Liver (tissue), 8 donors: ENCODE measurements at regions not wholly inside any gene's neighbourhood (a gene's known extent, or its start where the extent isn't known, plus 50 kb on each side); places are given as distances from the start of the nearest gene placed in this dataset.

ENCODE experiments used
- DNase-seq: peaks from one replicate; pipeline ENCODE4 v3.0.0-alpha.2; 2017; ENCODE audit warnings: low spot score
- H3K27ac ChIP-seq, 2 donors: one replicate each; pipeline ENCODE4 v1.7.0; 2013; ENCODE audit warnings: inconsistent platforms in 2 of 2, low read length in 2 of 2, control low read depth in 1 of 2, low read depth in 1 of 2, mild to moderate bottlenecking in 1 of 2
- H3K27me3 ChIP-seq, 4 donors: one replicate each; pipeline versions ENCODE4 v1.6.1 to v1.7.0; 2013; ENCODE audit warnings: low read length in 3 of 4, inconsistent platforms in 1 of 4, mild to moderate bottlenecking in 1 of 4, moderate library complexity in 1 of 4; ENCODE audit not compliant: control insufficient read depth in 4 of 4, insufficient read depth in 4 of 4
- H3K36me3 ChIP-seq, 4 donors: one replicate each; pipeline versions ENCODE4 v1.6.1 to v1.7.0; 2013; ENCODE audit warnings: low read length in 3 of 4, mild to moderate bottlenecking in 3 of 4, low read depth in 1 of 4, moderate library complexity in 1 of 4; ENCODE audit not compliant: control insufficient read depth in 4 of 4, insufficient read depth in 3 of 4
- H3K4me1 ChIP-seq, 4 donors: one replicate each; pipeline versions ENCODE4 v1.6.1 to v1.7.0; 2013; ENCODE audit warnings: low read length in 3 of 4, mild to moderate bottlenecking in 3 of 4, moderate library complexity in 1 of 4; ENCODE audit not compliant: control insufficient read depth in 4 of 4, insufficient read depth in 4 of 4
- H3K4me3 ChIP-seq, 3 donors: one replicate each; pipeline versions ENCODE4 v1.6.1 to v1.7.0; 2013; ENCODE audit warnings: low read length in 3 of 3, control low read depth in 1 of 3, low read depth in 1 of 3, mild to moderate bottlenecking in 1 of 3
- H3K9ac ChIP-seq, 2 donors: one replicate each; pipeline ENCODE4 v1.7.0; 2013; ENCODE audit warnings: low read length in 2 of 2, mild to moderate bottlenecking in 2 of 2, moderate library complexity in 2 of 2, control low read depth in 1 of 2, low read depth in 1 of 2
- H3K9me3 ChIP-seq, 4 donors: one replicate each; pipeline versions ENCODE4 v1.6.1 to v1.7.0; 2013; ENCODE audit warnings: low read length in 3 of 4; ENCODE audit not compliant: control insufficient read depth in 4 of 4
- CTCF ChIP-seq: fragments of 150-350 bp; IDR thresholded peaks from 2 replicates; pipeline ENCODE4 v1.5.1; 2017; ENCODE audit warnings: improper control_type of control experiment, low read depth, low read length; ENCODE audit not compliant: missing input control
- EGR1 ChIP-seq, 2 donors: IDR thresholded peaks; 2 replicates each; pipeline ENCODE4 v1.6.1; 2016 to 2018; ENCODE audit warnings: antibody characterized with exemption in 2 of 2, low read depth in 2 of 2
- FOXA1 ChIP-seq: IDR thresholded peaks from 2 replicates; pipeline ENCODE4 v1.6.1; 2016; ENCODE audit warnings: antibody characterized with exemption
- FOXA2 ChIP-seq: IDR thresholded peaks from 2 replicates; pipeline ENCODE4 v1.6.1; 2016; ENCODE audit warnings: antibody characterized with exemption
- GABPA ChIP-seq, 2 donors: IDR thresholded peaks in 1 of 2; conservative IDR thresholded peaks in 1 of 2; 2 replicates each; pipeline ENCODE4 v1.6.1; 2016; ENCODE audit warnings: antibody characterized with exemption in 2 of 2, mild to moderate bottlenecking in 1 of 2, moderate library complexity in 1 of 2
- HNF4A ChIP-seq, 2 donors: conservative IDR thresholded peaks; 2 replicates each; pipeline ENCODE4 v1.6.1; 2016; ENCODE audit warnings: antibody characterized with exemption in 2 of 2, mild to moderate bottlenecking in 2 of 2
- HNF4G ChIP-seq: IDR thresholded peaks from 2 replicates; pipeline ENCODE4 v1.6.1; 2016; ENCODE audit warnings: antibody characterized with exemption
- JUND ChIP-seq, 2 donors: IDR thresholded peaks; 2 replicates each; pipeline ENCODE4 v1.6.1; 2016; ENCODE audit warnings: antibody characterized with exemption in 2 of 2
- MAX ChIP-seq: IDR thresholded peaks from 2 replicates; pipeline ENCODE4 v1.6.1; 2016; ENCODE audit warnings: antibody characterized with exemption
- NR2F2 ChIP-seq: IDR thresholded peaks from 2 replicates; pipeline ENCODE4 v1.6.1; 2016; ENCODE audit warnings: antibody characterized with exemption
- RAD21 ChIP-seq, 2 donors: IDR thresholded peaks; 2 replicates each; pipeline ENCODE4 v1.6.1; 2016; ENCODE audit warnings: antibody characterized with exemption in 2 of 2, mild to moderate bottlenecking in 2 of 2
- RXRA ChIP-seq, 2 donors: IDR thresholded peaks; 2 replicates each; pipeline ENCODE4 v1.6.1; 2017 to 2018; ENCODE audit warnings: antibody characterized with exemption in 2 of 2, mild to moderate bottlenecking in 1 of 2
- SP1 ChIP-seq: IDR thresholded peaks from 2 replicates; pipeline ENCODE4 v1.6.1; 2018; ENCODE audit warnings: antibody characterized with exemption, mild to moderate bottlenecking
- TAF1 ChIP-seq: conservative IDR thresholded peaks from 2 replicates; pipeline ENCODE4 v1.6.1; 2016; ENCODE audit warnings: antibody characterized with exemption, mild to moderate bottlenecking
- YY1 ChIP-seq: IDR thresholded peaks from 2 replicates; pipeline ENCODE4 v1.6.1; 2016; ENCODE audit warnings: antibody characterized with exemption, mild to moderate bottlenecking
- ZBTB33 ChIP-seq: IDR thresholded peaks from 2 replicates; pipeline ENCODE4 v1.6.1; 2016; ENCODE audit warnings: antibody characterized with exemption
- WGBS: extraction: QIAGEN DNeasy Blood & Tissue Kit; methylation state at CpG from one replicate; pipeline ENCODE4 v1.1.7; 2013; 5-methylcytosine and 5-hydroxymethylcytosine counted together
- TF ChIP-seq, protein P1 (sequence below): IDR thresholded peaks from 2 replicates; pipeline ENCODE4 v1.6.1; 2016; ENCODE audit warnings: antibody characterized with exemption, mild to moderate bottlenecking
- TF ChIP-seq, protein P2 (sequence below): IDR thresholded peaks from 2 replicates; pipeline ENCODE4 v1.6.1; 2016; ENCODE audit warnings: antibody characterized with exemption
- donor health status: healthy.
- donor health status: healthy.
- donor health status: healthy.
- donor health status: healthy.
- donor health status: healthy.

DNA sequence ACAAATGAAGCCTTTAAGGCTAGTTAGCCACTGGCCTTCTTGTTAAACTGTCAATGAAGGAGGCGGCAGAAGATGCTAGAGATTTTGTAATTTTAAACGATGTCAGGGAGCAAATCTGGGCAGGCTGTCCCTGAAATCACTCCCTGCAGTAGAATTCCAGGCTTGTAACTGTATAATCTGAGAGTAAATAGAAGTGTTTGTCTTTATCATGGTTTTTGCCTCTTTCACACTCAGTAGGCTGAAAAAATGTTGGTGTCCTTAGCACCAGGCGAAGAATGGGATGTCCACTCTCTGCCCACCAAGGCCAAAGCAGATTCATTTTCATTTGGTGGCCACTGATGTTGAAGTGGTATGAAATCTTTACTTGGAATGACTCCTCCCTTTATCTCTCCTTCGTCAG is 136.9 kb upstream of the THSD7B start:
- DNase-seq: no peak
- Histone ChIP-seq H3K9me3 (no peaks in the 10 kb centered on the region), H3K36me3 (no peaks in the 10 kb centered on the region), H3K27me3 (no peaks in the 10 kb centered on the region), H3K4me1 (no peaks in the 10 kb centered on the region), H3K27ac (no peak overlapping the region), H3K9ac (no peak overlapping the region), H3K4me3 (no peak overlapping the region)
- 42% methylated on average over 4 of the region's 4 CpGs for WGBS
- TF ChIP-seq FOXA1: no peak
- no peak for TF ChIP-seq SP1
- no peak for TF ChIP-seq EGR1 (IDR thresholded peaks at IDR 0.05; ENCODE audit: low read depth in 2 of 2)
- no peak for TF ChIP-seq CTCF
- TF ChIP-seq, protein P1, sequence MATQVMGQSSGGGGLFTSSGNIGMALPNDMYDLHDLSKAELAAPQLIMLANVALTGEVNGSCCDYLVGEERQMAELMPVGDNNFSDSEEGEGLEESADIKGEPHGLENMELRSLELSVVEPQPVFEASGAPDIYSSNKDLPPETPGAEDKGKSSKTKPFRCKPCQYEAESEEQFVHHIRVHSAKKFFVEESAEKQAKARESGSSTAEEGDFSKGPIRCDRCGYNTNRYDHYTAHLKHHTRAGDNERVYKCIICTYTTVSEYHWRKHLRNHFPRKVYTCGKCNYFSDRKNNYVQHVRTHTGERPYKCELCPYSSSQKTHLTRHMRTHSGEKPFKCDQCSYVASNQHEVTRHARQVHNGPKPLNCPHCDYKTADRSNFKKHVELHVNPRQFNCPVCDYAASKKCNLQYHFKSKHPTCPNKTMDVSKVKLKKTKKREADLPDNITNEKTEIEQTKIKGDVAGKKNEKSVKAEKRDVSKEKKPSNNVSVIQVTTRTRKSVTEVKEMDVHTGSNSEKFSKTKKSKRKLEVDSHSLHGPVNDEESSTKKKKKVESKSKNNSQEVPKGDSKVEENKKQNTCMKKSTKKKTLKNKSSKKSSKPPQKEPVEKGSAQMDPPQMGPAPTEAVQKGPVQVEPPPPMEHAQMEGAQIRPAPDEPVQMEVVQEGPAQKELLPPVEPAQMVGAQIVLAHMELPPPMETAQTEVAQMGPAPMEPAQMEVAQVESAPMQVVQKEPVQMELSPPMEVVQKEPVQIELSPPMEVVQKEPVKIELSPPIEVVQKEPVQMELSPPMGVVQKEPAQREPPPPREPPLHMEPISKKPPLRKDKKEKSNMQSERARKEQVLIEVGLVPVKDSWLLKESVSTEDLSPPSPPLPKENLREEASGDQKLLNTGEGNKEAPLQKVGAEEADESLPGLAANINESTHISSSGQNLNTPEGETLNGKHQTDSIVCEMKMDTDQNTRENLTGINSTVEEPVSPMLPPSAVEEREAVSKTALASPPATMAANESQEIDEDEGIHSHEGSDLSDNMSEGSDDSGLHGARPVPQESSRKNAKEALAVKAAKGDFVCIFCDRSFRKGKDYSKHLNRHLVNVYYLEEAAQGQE: no peak
- no peak for TF ChIP-seq HNF4A (conservative IDR thresholded peaks at IDR 0.05)
- TF ChIP-seq MAX: no peak
- TF ChIP-seq GABPA (IDR thresholded peaks at IDR 0.05 in 1 of 2, conservative IDR thresholded peaks at IDR 0.05 in 1 of 2): no peak
- no peak for TF ChIP-seq ZBTB33

DNA sequence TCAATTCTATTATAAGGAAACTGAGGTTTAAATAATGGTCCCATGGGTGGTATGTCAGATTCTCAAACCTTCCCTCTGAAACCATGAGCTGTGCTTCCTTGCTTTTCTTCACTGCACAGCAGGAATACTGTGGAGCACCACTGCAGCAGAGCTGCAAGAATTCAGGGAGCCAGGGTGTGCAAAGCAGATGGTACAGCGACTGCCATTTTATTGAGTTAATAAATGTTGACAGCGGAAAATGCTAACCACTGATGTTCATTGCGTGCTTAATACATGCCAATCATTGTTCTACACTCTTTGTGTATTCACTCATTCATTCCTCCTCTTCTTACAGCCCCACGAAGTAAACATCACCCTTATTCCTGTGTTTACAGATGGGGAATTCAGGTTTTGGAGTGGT is 152.2 kb upstream of the THSD7B start:
- no peak for DNase-seq
- WGBS: 55% methylated on average over 4 of the region's 4 CpGs
- no peaks in the 10 kb centered on the region for H3K4me1 ChIP-seq
- no peaks in the 10 kb centered on the region for H3K27me3 ChIP-seq
- no peak overlapping the region for H3K27ac ChIP-seq
- no peak for TF ChIP-seq JUND (IDR thresholded peaks at IDR 0.05)
- no peak for TF ChIP-seq CTCF
- no peak for TF ChIP-seq HNF4A (conservative IDR thresholded peaks at IDR 0.05)
- TF ChIP-seq RXRA (IDR thresholded peaks at IDR 0.05): no peak
- no peak for TF ChIP-seq RAD21 (IDR thresholded peaks at IDR 0.05)
- TF ChIP-seq, protein P2, sequence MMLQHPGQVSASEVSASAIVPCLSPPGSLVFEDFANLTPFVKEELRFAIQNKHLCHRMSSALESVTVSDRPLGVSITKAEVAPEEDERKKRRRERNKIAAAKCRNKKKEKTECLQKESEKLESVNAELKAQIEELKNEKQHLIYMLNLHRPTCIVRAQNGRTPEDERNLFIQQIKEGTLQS: no peak
- TF ChIP-seq FOXA2: no peak
- TF ChIP-seq TAF1: no peak
- no peak for TF ChIP-seq HNF4G
- TF ChIP-seq FOXA1: no peak
- no peak for TF ChIP-seq YY1
- TF ChIP-seq, protein P1: no peak
- no peak for TF ChIP-seq SP1
- TF ChIP-seq GABPA (IDR thresholded peaks at IDR 0.05 in 1 of 2, conservative IDR thresholded peaks at IDR 0.05 in 1 of 2): no peak
- no peak for TF ChIP-seq EGR1 (IDR thresholded peaks at IDR 0.05; ENCODE audit: low read depth in 2 of 2)
- TF ChIP-seq NR2F2: no peak
- TF ChIP-seq MAX: no peak
- no peaks in the 10 kb centered on the region for H3K9me3 ChIP-seq
- no peak overlapping the region for H3K9ac ChIP-seq
- no peaks in the 10 kb centered on the region for H3K36me3 ChIP-seq
- H3K4me3 ChIP-seq: no peak overlapping the region
